ENCODE measurements at regions not wholly inside any gene's neighbourhood (a gene's known extent, or its start where the extent isn't known, plus 50 kb on each side); places are given as distances from the start of the nearest gene placed in this dataset.

- H3K4me1 ChIP-seq = no peaks in the 10 kb centered on the region
- no peaks in the 10 kb centered on the region for H3K36me3 ChIP-seq (ENCODE audit: low read depth, missing control alignments)
- no peaks in the 10 kb centered on the region for H3K27me3 ChIP-seq
- H3K27ac ChIP-seq = no peak overlapping the region
- no peak for DNase-seq
- H3K4me3 ChIP-seq = no peak overlapping the region
- TF ChIP-seq POLR2A (IDR thresholded peaks at IDR 0.05) = no peak
- TF ChIP-seq CTCF (IDR thresholded peaks at IDR 0.05) = no peak
- no peaks in the 10 kb centered on the region for H3K9me3 ChIP-seq
- WGBS, 2 donors = 73 to 90% methylated on average over 3 of the region's 3 CpGs
- intact Hi-C loops (cut with DNase I; ENCODE audit: low total_unique reads) = no loop called here
These were observed 117.5 kb downstream of the POU4F1 start for GRCh38 chr13:78485803-78486202.

GRCh38 chr13:78478183-78478582 lies 125.2 kb downstream of the POU4F1 start:
- no peak for TF ChIP-seq POLR2A (IDR thresholded peaks at IDR 0.05)
- no peak for TF ChIP-seq CTCF (IDR thresholded peaks at IDR 0.05)
- no peaks in the 10 kb centered on the region for H3K9me3 ChIP-seq
- 89 to 93% methylated on average over 1 of the region's 1 CpG for WGBS, 2 donors
- no peaks in the 10 kb centered on the region for H3K27me3 ChIP-seq
- intact Hi-C loops (cut with DNase I; ENCODE audit: low total_unique reads) = no loop called here
- no peaks in the 10 kb centered on the region for H3K4me1 ChIP-seq
- no peak overlapping the region for H3K27ac ChIP-seq
- no peak for DNase-seq
- H3K36me3 ChIP-seq (ENCODE audit: low read depth, missing control alignments) = no peaks in the 10 kb centered on the region
- no peak overlapping the region for H3K4me3 ChIP-seq

- Histone ChIP-seq H3K27ac (no peak overlapping the region), H3K9me3 (no peaks in the 10 kb centered on the region), H3K36me3 (ENCODE audit: low read depth, missing control alignments) (no peaks in the 10 kb centered on the region), H3K27me3 (no peaks in the 10 kb centered on the region), H3K4me1 (no peaks in the 10 kb centered on the region), H3K4me3 (no peak overlapping the region)
- DNase-seq = no peak
- intact Hi-C loops (cut with DNase I; ENCODE audit: low total_unique reads) = no loop called here
- 52 to 59% methylated on average over 8 of the region's 8 CpGs for WGBS, 2 donors
- TF ChIP-seq CTCF (IDR thresholded peaks at IDR 0.05) (no peak), POLR2A (IDR thresholded peaks at IDR 0.05) (no peak)
These were observed 126.4 kb downstream of the POU4F1 start for GRCh38 chr13:78476910-78477309.

GRCh38 chr13:78468621-78469020 lies 134.7 kb downstream of the POU4F1 start:
- Histone ChIP-seq H3K4me3 (no peak overlapping the region), H3K27ac (no peak overlapping the region), H3K27me3 (no peaks in the 10 kb centered on the region), H3K36me3 (ENCODE audit: low read depth, missing control alignments) (no peaks in the 10 kb centered on the region), H3K9me3 (no peaks in the 10 kb centered on the region), H3K4me1 (no peaks in the 10 kb centered on the region)
- 58 to 60% methylated on average over 2 of the region's 2 CpGs for WGBS, 2 donors
- intact Hi-C loops (cut with DNase I; ENCODE audit: low total_unique reads) = no loop called here
- no peak for DNase-seq
- TF ChIP-seq POLR2A (IDR thresholded peaks at IDR 0.05) (no peak), CTCF (IDR thresholded peaks at IDR 0.05) (no peak)

- Histone ChIP-seq H3K27ac (no peak overlapping the region), H3K4me1 (no peaks in the 10 kb centered on the region), H3K36me3 (ENCODE audit: low read depth, missing control alignments) (no peaks in the 10 kb centered on the region), H3K9me3 (no peaks in the 10 kb centered on the region), H3K4me3 (no peak overlapping the region), H3K27me3 (no peaks in the 10 kb centered on the region)
- no peak for DNase-seq
- intact Hi-C loops (cut with DNase I; ENCODE audit: low total_unique reads) = no loop called here
- 73 to 84% methylated on average over 1 of the region's 1 CpG for WGBS, 2 donors
- TF ChIP-seq CTCF (IDR thresholded peaks at IDR 0.05) (no peak), POLR2A (IDR thresholded peaks at IDR 0.05) (no peak)
These were observed 138.1 kb downstream of the POU4F1 start for GRCh38 chr13:78465250-78465649.
